Spleen (tissue), 11 donors: ENCODE measurements at regions not wholly inside any gene's neighbourhood (a gene's known extent, or its start where the extent isn't known, plus 50 kb on each side); places are given as distances from the start of the nearest gene placed in this dataset.

Source experiments
- DNase-seq: peaks from one replicate; pipeline ENCODE4 v3.0.0-alpha.2; 2020
- H3K27ac ChIP-seq, 8 donors: fragments of 200-600 bp; sonication (generic) in 7 of 8; 1 replicate in 4 of 8; 2 replicates in 4 of 8; pipeline versions ENCODE4 v1.5.0 to v1.8.0; 2016 to 2021; ENCODE audit warnings: inconsistent platforms in 4 of 8, mild to moderate bottlenecking in 4 of 8, moderate library complexity in 1 of 8
- H3K27me3 ChIP-seq, 7 donors: fragments of 200-600 bp; sonication (generic) in 6 of 7; replicated peaks in 1 of 7; 1 replicate in 4 of 7; 2 replicates in 3 of 7; pipeline versions ENCODE4 v1.5.0 to v1.8.0; 2016 to 2021; ENCODE audit warnings: inconsistent platforms in 3 of 7, mild to moderate bottlenecking in 1 of 7
- H3K36me3 ChIP-seq, 6 donors: fragments of 200-600 bp; sonication (generic) in 5 of 6; 1 replicate in 4 of 6; 2 replicates in 2 of 6; pipeline versions ENCODE4 v1.5.0 to v1.8.0; 2016 to 2021; ENCODE audit warnings: inconsistent platforms in 2 of 6
- H3K4me1 ChIP-seq, 6 donors: fragments of 200-600 bp; sonication (generic) in 5 of 6; 1 replicate in 3 of 6; 2 replicates in 3 of 6; pipeline versions ENCODE4 v1.5.0 to v1.8.0; 2016 to 2021; ENCODE audit warnings: inconsistent platforms in 3 of 6
- H3K4me3 ChIP-seq, 8 donors: fragments of 200-600 bp; sonication (generic) in 7 of 8; 1 replicate in 4 of 8; 2 replicates in 4 of 8; pipeline versions ENCODE4 v1.5.0 to v1.8.0; 2016 to 2021; ENCODE audit warnings: inconsistent platforms in 4 of 8, mild to moderate bottlenecking in 4 of 8, moderate library complexity in 2 of 8
- H3K9me3 ChIP-seq, 8 donors: fragments of 200-600 bp; sonication (generic) in 7 of 8; 1 replicate in 4 of 8; 2 replicates in 4 of 8; pipeline versions ENCODE4 v1.5.0 to v1.8.0; 2016 to 2021; ENCODE audit warnings: inconsistent platforms in 4 of 8
- CTCF ChIP-seq, 11 experiments: fragments of 200-600 bp in 7 of 11; fragments of 450-650 bp in 4 of 11; sonication (generic) in 4 of 11; IDR thresholded peaks in 8 of 11; conservative IDR thresholded peaks in 3 of 11; 1 replicate in 7 of 11; 2 replicates in 4 of 11; pipeline versions ENCODE4 v1.4.0 to v1.8.0; 2016 to 2021; ENCODE audit warnings: antibody characterized with exemption in 11 of 11, inconsistent platforms in 4 of 11, mild to moderate bottlenecking in 1 of 11
- POLR2A ChIP-seq, 3 donors: fragments of 450-650 bp; IDR thresholded peaks; one replicate each; pipeline ENCODE4 v1.5.1; 2017; ENCODE audit warnings: antibody characterized with exemption in 3 of 3, mild to moderate bottlenecking in 1 of 3
- POLR2AphosphoS5 ChIP-seq, 3 donors: sonication (generic); formaldehyde crosslinking; IDR thresholded peaks; one replicate each; pipeline ENCODE4 v1.5.1; 2017; ENCODE audit warnings: antibody characterized with exemption in 3 of 3
- WGBS, 5 donors: extraction: QIAGEN DNeasy Blood & Tissue Kit in 3 of 5; methylation state at CpG; one replicate each; pipeline versions ENCODE4 v1.1.5 to v1.1.7; 2013 to 2018; 5-methylcytosine and 5-hydroxymethylcytosine counted together
- intact Hi-C: fragments of 100-400 bp; cut with DNase I; formaldehyde crosslinking; loops from one replicate; pipeline ENCODE4 v1.15.0; 2023; ENCODE audit warnings: low total_unique reads
- donor health status: healthy with polysubstance abuse.
- donor health status: DM: no; HTN: no; CAD: no; lungs with moderate emphysema.
- donor health status: DM: no; HTN: no; CAD: no.
- donor health status: Bipolar disorder and iron deficiency.
- donor health status: healthy.
- donor health status: DM: no; HTN: no; CAD: no.
- donor health status: DM: yes; HTN: yes; CAD: no.

- Histone ChIP-seq H3K4me1 (peaks cover 0 to 4% (median 0%) of the 10 kb centered on the region in 6 donors), H3K27ac (no peak overlapping the region), H3K4me3 (no peak overlapping the region), H3K36me3 (no peaks in the 10 kb centered on the region), H3K27me3 (no peaks in the 10 kb centered on the region), H3K9me3 (no peaks in the 10 kb centered on the region)
- TF ChIP-seq POLR2A (IDR thresholded peaks at IDR 0.05), result no peak
- no peak for TF ChIP-seq CTCF (IDR thresholded peaks at IDR 0.05 in 8 of 11, conservative IDR thresholded peaks at IDR 0.05 in 3 of 11)
- no peak for TF ChIP-seq POLR2AphosphoS5 (IDR thresholded peaks at IDR 0.05)
- intact Hi-C loops, result no loop called here
- 94 to 98% (median 97%) methylated on average over 2 of the region's 2 CpGs for WGBS, 5 donors
- no peak for DNase-seq
These were observed 199.1 kb downstream of the PTPRC start for GRCh38 chr1:198838022-198838342.

GRCh38 chr1:198841477-198841876, 202.6 kb downstream of the PTPRC start:
- H3K36me3 ChIP-seq, result no peaks in the 10 kb centered on the region
- no peak for TF ChIP-seq POLR2AphosphoS5 (IDR thresholded peaks at IDR 0.05)
- no peak for TF ChIP-seq CTCF (IDR thresholded peaks at IDR 0.05 in 8 of 11, conservative IDR thresholded peaks at IDR 0.05 in 3 of 11)
- no peak for TF ChIP-seq POLR2A (IDR thresholded peaks at IDR 0.05)
- H3K27me3 ChIP-seq, result no peaks in the 10 kb centered on the region
- no peak for DNase-seq
- H3K9me3 ChIP-seq, result no peaks in the 10 kb centered on the region
- no peak overlapping the region for H3K27ac ChIP-seq
- no peak overlapping the region for H3K4me3 ChIP-seq
- intact Hi-C loops, result no loop called here
- H3K4me1 ChIP-seq, result peaks cover 0 to 4% (median 0%) of the 10 kb centered on the region in 6 donors
- WGBS, 5 donors, result 77 to 92% (median 89%) methylated on average over 3 of the region's 3 CpGs

- Histone ChIP-seq H3K27me3 (no peaks in the 10 kb centered on the region), H3K27ac (no peak overlapping the region), H3K36me3 (no peaks in the 10 kb centered on the region), H3K9me3 (no peaks in the 10 kb centered on the region), H3K4me3 (no peak overlapping the region), H3K4me1 (no peaks in the 10 kb centered on the region)
- intact Hi-C loops, result no loop called here
- no peak for DNase-seq
- WGBS, 5 donors, result 93 to 100% (median 97%) methylated on average over 2 of the region's 2 CpGs
- TF ChIP-seq POLR2AphosphoS5 (IDR thresholded peaks at IDR 0.05) (no peak), POLR2A (IDR thresholded peaks at IDR 0.05) (no peak), CTCF (IDR thresholded peaks at IDR 0.05 in 8 of 11, conservative IDR thresholded peaks at IDR 0.05 in 3 of 11) (no peak)
These were observed 203.8 kb downstream of the PTPRC start for GRCh38 chr1:198842686-198843085.

GRCh38 chr1:198845271-198845670, 206.4 kb downstream of the PTPRC start:
- intact Hi-C loops, result no loop called here
- no peak for TF ChIP-seq POLR2AphosphoS5 (IDR thresholded peaks at IDR 0.05)
- TF ChIP-seq POLR2A (IDR thresholded peaks at IDR 0.05), result no peak
- TF ChIP-seq CTCF (IDR thresholded peaks at IDR 0.05 in 8 of 11, conservative IDR thresholded peaks at IDR 0.05 in 3 of 11), result no peak
- Histone ChIP-seq H3K36me3 (peaks cover 0 to 2% (median 0%) of the 10 kb centered on the region in 6 donors), H3K4me3 (no peak overlapping the region), H3K27ac (no peak overlapping the region), H3K9me3 (no peaks in the 10 kb centered on the region), H3K27me3 (no peaks in the 10 kb centered on the region), H3K4me1 (no peaks in the 10 kb centered on the region)
- WGBS, 5 donors, result 90 to 94% (median 91%) methylated on average over 2 of the region's 2 CpGs
- DNase-seq, result no peak
